ENCODE measurements at regions not wholly inside any gene's neighbourhood (a gene's known extent, or its start where the extent isn't known, plus 50 kb on each side); places are given as distances from the start of the nearest gene placed in this dataset.

GRCh38 chr5:152853361-152853760 lies 448.3 kb upstream of the NMUR2 start:
- TF ChIP-seq CTCF (IDR thresholded peaks at IDR 0.05; ENCODE audit: unreplicated experiment), result no peak
- H3K27ac Mint-ChIP-seq (ENCODE audit: low read depth, unreplicated experiment), result no peak overlapping the region
- no peaks in the 10 kb centered on the region for H3K36me3 Mint-ChIP-seq (ENCODE audit: insufficient read depth, unreplicated experiment)
- H3K9me3 Mint-ChIP-seq (ENCODE audit: unreplicated experiment), result no peaks in the 10 kb centered on the region
- peaks cover 11% of the 10 kb centered on the region for H3K4me1 Mint-ChIP-seq (ENCODE audit: insufficient read depth, unreplicated experiment)
- H3K27me3 Mint-ChIP-seq (ENCODE audit: insufficient read depth, unreplicated experiment), result no peaks in the 10 kb centered on the region
- DNase-seq (ENCODE audit: unreplicated experiment), result no peak
- no TSS peak for BruUV-seq (replicated peaks)
- ChIA-PET CTCF (no interaction called here), POLR2A (no interaction called here)
- intact Hi-C loops (cut with micrococcal nuclease), result no loop called here
- no peak overlapping the region for H3K4me3 Mint-ChIP-seq (ENCODE audit: unreplicated experiment)

GRCh38 chr5:152855441-152855840 lies 450.4 kb upstream of the NMUR2 start:
- BruUV-seq (replicated peaks), result no TSS peak
- CTCF ChIA-PET, result interaction anchor here (0.6 to 1.7 kb wide), 2 partner anchors 95 to 293 kb away, joined by 6 to 7 read pairs; no protein-coding TSS in a partner anchor
- intact Hi-C loops (cut with micrococcal nuclease), result no loop called here

GRCh38 chr5:152861231-152861630 lies 456.2 kb upstream of the NMUR2 start:
- H3K4me3 Mint-ChIP-seq (ENCODE audit: unreplicated experiment), result no peak overlapping the region
- CTCF ChIA-PET, result interaction anchor here (0.5 to 0.7 kb wide), 2 partner anchors 302 to 392 kb away, joined by 3 read pairs; no protein-coding TSS in a partner anchor
- intact Hi-C loops (cut with micrococcal nuclease), result no loop called here

More at GRCh38 chr5:152855441-152855840, 450.4 kb upstream of the NMUR2 start:
- H3K27me3 Mint-ChIP-seq (ENCODE audit: insufficient read depth, unreplicated experiment), result no peaks in the 10 kb centered on the region
- H3K4me1 Mint-ChIP-seq (ENCODE audit: insufficient read depth, unreplicated experiment), result peaks cover 11% of the 10 kb centered on the region
- no peak overlapping the region for H3K4me3 Mint-ChIP-seq (ENCODE audit: unreplicated experiment)
- no peaks in the 10 kb centered on the region for H3K9me3 Mint-ChIP-seq (ENCODE audit: unreplicated experiment)
- POLR2A ChIA-PET, result no interaction called here
- H3K36me3 Mint-ChIP-seq (ENCODE audit: insufficient read depth, unreplicated experiment), result no peaks in the 10 kb centered on the region
- H3K27ac Mint-ChIP-seq (ENCODE audit: low read depth, unreplicated experiment), result no peak overlapping the region
- DNase-seq (ENCODE audit: unreplicated experiment), result no peak
- no peak for TF ChIP-seq CTCF (IDR thresholded peaks at IDR 0.05; ENCODE audit: unreplicated experiment)

GRCh38 chr5:152864447-152864846 lies 459.4 kb upstream of the NMUR2 start:
- no TSS peak for BruUV-seq (replicated peaks)
- Mint-ChIP-seq H3K4me3 (ENCODE audit: unreplicated experiment) (no peak overlapping the region), H3K9me3 (ENCODE audit: unreplicated experiment) (no peaks in the 10 kb centered on the region), H3K27ac (ENCODE audit: low read depth, unreplicated experiment) (no peak overlapping the region), H3K4me1 (ENCODE audit: insufficient read depth, unreplicated experiment) (no peaks in the 10 kb centered on the region), H3K27me3 (ENCODE audit: insufficient read depth, unreplicated experiment) (no peaks in the 10 kb centered on the region), H3K36me3 (ENCODE audit: insufficient read depth, unreplicated experiment) (no peaks in the 10 kb centered on the region)
- ChIA-PET CTCF (no interaction called here), POLR2A (interaction anchor here (0.6 kb wide), 1 partner anchor 12 kb away, joined by 3 read pairs; no protein-coding TSS in a partner anchor)
- no peak for DNase-seq (ENCODE audit: unreplicated experiment)
- intact Hi-C loops (cut with micrococcal nuclease), result no loop called here
- TF ChIP-seq CTCF (IDR thresholded peaks at IDR 0.05; ENCODE audit: unreplicated experiment), result no peak

More at GRCh38 chr5:152861231-152861630, 456.2 kb upstream of the NMUR2 start:
- no peaks in the 10 kb centered on the region for H3K27me3 Mint-ChIP-seq (ENCODE audit: insufficient read depth, unreplicated experiment)
- TF ChIP-seq CTCF (IDR thresholded peaks at IDR 0.05; ENCODE audit: unreplicated experiment), result no peak
- H3K36me3 Mint-ChIP-seq (ENCODE audit: insufficient read depth, unreplicated experiment), result no peaks in the 10 kb centered on the region
- no peak overlapping the region for H3K27ac Mint-ChIP-seq (ENCODE audit: low read depth, unreplicated experiment)
- no peak for DNase-seq (ENCODE audit: unreplicated experiment)
- H3K9me3 Mint-ChIP-seq (ENCODE audit: unreplicated experiment), result no peaks in the 10 kb centered on the region
- BruUV-seq (replicated peaks), result no TSS peak
- no peaks in the 10 kb centered on the region for H3K4me1 Mint-ChIP-seq (ENCODE audit: insufficient read depth, unreplicated experiment)
- POLR2A ChIA-PET, result no interaction called here
